ENCODE measurements at regions not wholly inside any gene's neighbourhood (a gene's known extent, or its start where the extent isn't known, plus 50 kb on each side); places are given as distances from the start of the nearest gene placed in this dataset.

DNA sequence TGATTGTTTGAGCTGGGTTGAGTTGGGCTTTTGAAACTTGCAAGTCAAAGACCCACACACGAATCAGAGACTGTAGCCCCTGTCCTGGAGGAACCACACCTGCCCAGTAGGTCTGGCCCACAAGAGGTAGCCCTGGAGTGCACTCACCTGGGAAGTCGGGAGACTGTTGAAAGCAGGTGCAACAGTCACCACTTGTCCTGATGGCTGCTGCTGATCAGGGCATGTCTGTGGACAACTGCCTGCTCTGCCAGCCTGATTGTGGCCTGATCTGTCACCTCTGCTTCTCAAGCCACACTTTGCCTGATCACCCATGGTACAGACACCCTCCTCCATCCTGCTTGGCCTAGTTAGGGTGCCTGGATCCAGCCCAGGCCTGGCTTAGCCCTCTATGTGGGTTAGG lies 105.0 kb upstream of the HAAO start:
- TF ChIP-seq CTCF (conservative IDR thresholded peaks at IDR 0.05) = no peak
- TF ChIP-seq ZFX (IDR thresholded peaks at IDR 0.05) = no peak
